H1 (cell line): ENCODE measurements at regions not wholly inside any gene's neighbourhood (a gene's known extent, or its start where the extent isn't known, plus 50 kb on each side); places are given as distances from the start of the nearest gene placed in this dataset.

Experiments
- CTCF ChIA-PET: fragments of 300-600 bp; sonication (Branson Sonifier 250); formaldehyde crosslinking; loops from one replicate; lab custom pipeline; 2021; ENCODE audit not compliant: partially characterized antibody; lab: Charles Lee
- POLR2A ChIA-PET: fragments of 300-600 bp; sonication (Branson Sonifier 250); formaldehyde crosslinking; loops from one replicate; lab custom pipeline; 2021; ENCODE audit warnings: inconsistent platforms; ENCODE audit not compliant: partially characterized antibody; lab: Charles Lee
- DNase-seq, 2 experiments: peaks; one replicate each; pipeline versions ENCODE4 v3.0.0 to v3.0.0-alpha.2; 2010 to 2022; ENCODE audit warnings: low spot score in 2 of 2, low read depth in 1 of 2, mixed read lengths in 1 of 2
- FAIRE-seq: peaks from 2 replicates; lab custom pipeline; 2011; peaks lifted over from hg19 to GRCh38; lab: Jason Lieb, UNC
- H2AFZ ChIP-seq: 2 replicates; pipeline ENCODE4 v1.8.1; 2012; ENCODE audit warnings: low read length, inconsistent platforms
- H2AK5ac ChIP-seq: 2 replicates; pipeline ENCODE4 v1.6.1; 2013; ENCODE audit warnings: low read depth, low read length
- H2BK120ac ChIP-seq: replicated peaks from 2 replicates; pipeline ENCODE3; 2013; ENCODE audit warnings: low read depth, low read length, inconsistent platforms
- H2BK12ac ChIP-seq: 2 replicates; pipeline ENCODE4 v1.6.1; 2013; ENCODE audit warnings: low read depth, low read length
- H2BK15ac ChIP-seq: 2 replicates; pipeline ENCODE4 v1.6.1; 2013; ENCODE audit warnings: low read length
- H2BK20ac ChIP-seq: 2 replicates; pipeline ENCODE4 v1.6.1; 2013; ENCODE audit warnings: low read length
- H2BK5ac ChIP-seq: 2 replicates; pipeline ENCODE4 v1.6.1; 2013; ENCODE audit warnings: low read depth, low read length
- H3K14ac ChIP-seq: 2 replicates; pipeline ENCODE4 v1.6.1; 2013; ENCODE audit warnings: inconsistent platforms; ENCODE audit not compliant: insufficient read length
- H3K18ac ChIP-seq: 2 replicates; pipeline ENCODE4 v1.6.1; 2013; ENCODE audit warnings: low read length; ENCODE audit errors: extremely low read depth
- H3K23ac ChIP-seq: 2 replicates; pipeline ENCODE4 v1.6.1; 2013; ENCODE audit warnings: inconsistent platforms; ENCODE audit not compliant: insufficient read length
- H3K23me2 ChIP-seq: 2 replicates; pipeline ENCODE4 v1.6.1; 2013; ENCODE audit warnings: low read depth, low read length
- H3K27ac ChIP-seq: 2 replicates; pipeline ENCODE4 v1.6.1; 2011; ENCODE audit warnings: low read depth, low read length, inconsistent platforms
- H3K27me3 ChIP-seq, 4 experiments: replicated peaks in 1 of 4; 1 replicate in 1 of 4; 2 replicates in 3 of 4; pipeline versions ENCODE4 v1.6.1 to v1.8.1; 2011 to 2013; ENCODE audit warnings: low read length in 3 of 4, mild to moderate bottlenecking in 3 of 4, inconsistent platforms in 2 of 4, mixed read lengths in 2 of 4, moderate library complexity in 1 of 4; ENCODE audit not compliant: control insufficient read depth in 3 of 4, insufficient read depth in 3 of 4; ENCODE audit errors: extremely low read depth in 1 of 4
- H3K36me3 ChIP-seq, 4 experiments: 2 replicates each; pipeline versions ENCODE4 v1.6.1 to v1.8.1; 2011 to 2013; ENCODE audit warnings: mild to moderate bottlenecking in 4 of 4, low read length in 3 of 4, moderate library complexity in 2 of 4, control low read depth in 1 of 4, inconsistent platforms in 1 of 4; ENCODE audit not compliant: insufficient read depth in 4 of 4, control insufficient read depth in 2 of 4
- H3K4ac ChIP-seq: replicated peaks from 2 replicates; pipeline ENCODE3; 2013; ENCODE audit warnings: low read length, low read depth, mixed read lengths, inconsistent platforms; ENCODE audit not compliant: insufficient read length
- H3K4me1 ChIP-seq, 4 experiments: replicated peaks in 1 of 4; 1 replicate in 1 of 4; 2 replicates in 3 of 4; pipeline versions ENCODE4 v1.6.1 to v1.8.1; 2011 to 2013; ENCODE audit warnings: low read length in 3 of 4, inconsistent platforms in 2 of 4, mixed read lengths in 1 of 4; ENCODE audit not compliant: insufficient read depth in 4 of 4, control insufficient read depth in 3 of 4
- H3K4me2 ChIP-seq, 2 experiments: 2 replicates each; pipeline versions ENCODE4 v1.6.1 to v1.8.1; 2011 to 2013; ENCODE audit warnings: low read depth in 2 of 2, low read length in 2 of 2, control low read depth in 1 of 2, inconsistent platforms in 1 of 2, mild to moderate bottlenecking in 1 of 2; ENCODE audit not compliant: insufficient read depth in 1 of 2
- H3K4me3 ChIP-seq, 4 experiments: fragments of 200-600, 300-600 bp in 1 of 4; sonication (generic), shearing (Covaris generic), sonication (Bioruptor Twin) in 1 of 4; 2 replicates each; pipeline versions ENCODE4 v1.5.1 to v1.8.1; 2011 to 2016; ENCODE audit warnings: low read length in 4 of 4, low read depth in 3 of 4, control low read depth in 2 of 4, inconsistent platforms in 2 of 4, mild to moderate bottlenecking in 2 of 4, mixed read lengths in 1 of 4, moderate library complexity in 1 of 4; ENCODE audit not compliant: insufficient read depth in 2 of 4; ENCODE audit errors: extremely low read depth in 1 of 4
- H3K56ac ChIP-seq: replicated peaks from 2 replicates; pipeline ENCODE3; 2013; ENCODE audit warnings: low read depth, mild to moderate bottlenecking, mixed read lengths, low read length, inconsistent platforms; ENCODE audit not compliant: insufficient read length
- H3K79me1 ChIP-seq: 2 replicates; pipeline ENCODE4 v1.6.1; 2013; ENCODE audit warnings: low read depth, low read length, control low read depth
- H3K79me2 ChIP-seq, 2 experiments: 2 replicates each; pipeline versions ENCODE4 v1.6.1 to v1.8.1; 2012 to 2013; ENCODE audit warnings: low read length in 2 of 2, mild to moderate bottlenecking in 2 of 2, inconsistent platforms in 1 of 2; ENCODE audit not compliant: insufficient read depth in 2 of 2, control insufficient read depth in 1 of 2
- H3K9ac ChIP-seq, 4 experiments: replicated peaks in 1 of 4; 1 replicate in 1 of 4; 2 replicates in 3 of 4; pipeline versions ENCODE4 v1.6.1 to v1.8.1; 2011 to 2013; ENCODE audit warnings: low read depth in 3 of 4, low read length in 3 of 4, control low read depth in 2 of 4, mild to moderate bottlenecking in 2 of 4, moderate library complexity in 2 of 4, inconsistent platforms in 1 of 4; ENCODE audit errors: extremely low read depth in 1 of 4
- H3K9me3 ChIP-seq, 2 experiments: 2 replicates each; pipeline versions ENCODE4 v1.6.1 to v1.8.1; 2012 to 2013; ENCODE audit warnings: mild to moderate bottlenecking in 2 of 2, moderate library complexity in 2 of 2, control low read depth in 1 of 2, inconsistent platforms in 1 of 2, low read depth in 1 of 2, low read length in 1 of 2, mixed read lengths in 1 of 2; ENCODE audit not compliant: insufficient read depth in 2 of 2
- H4K20me1 ChIP-seq, 2 experiments: replicated peaks in 1 of 2; 2 replicates each; pipeline versions ENCODE3 to v1.8.1; 2011 to 2013; ENCODE audit warnings: inconsistent platforms in 2 of 2, low read length in 2 of 2, mild to moderate bottlenecking in 1 of 2; ENCODE audit not compliant: insufficient read depth in 2 of 2, control insufficient read depth in 1 of 2
- H4K5ac ChIP-seq: 2 replicates; pipeline ENCODE4 v1.6.1; 2013; ENCODE audit warnings: low read length, low read depth, mixed read lengths, inconsistent platforms; ENCODE audit not compliant: insufficient read length
- H4K8ac ChIP-seq: 2 replicates; pipeline ENCODE4 v1.8.0; 2013; ENCODE audit warnings: mild to moderate bottlenecking, moderate library complexity, low read length, inconsistent platforms; ENCODE audit not compliant: insufficient read depth; ENCODE audit errors: extremely low read depth
- H4K91ac ChIP-seq: replicated peaks from 2 replicates; pipeline ENCODE3; 2013; ENCODE audit warnings: low read length, mixed read lengths, inconsistent platforms; ENCODE audit not compliant: insufficient read length
- CHD2 ChIP-seq: IDR thresholded peaks from 2 replicates; pipeline ENCODE4 v1.6.1; 2012; ENCODE audit warnings: low read length, improper control_type of control experiment
- EP300 ChIP-seq, 2 experiments: IDR thresholded peaks; 1 replicate in 1 of 2; 2 replicates in 1 of 2; pipeline ENCODE4 v1.6.1; 2011 to 2012; ENCODE audit warnings: low read depth in 2 of 2, low read length in 2 of 2, mild to moderate bottlenecking in 2 of 2, borderline replicate concordance in 1 of 2, inconsistent platforms in 1 of 2, moderate library complexity in 1 of 2
- KDM5A ChIP-seq: fragments of 200-600 bp; IDR thresholded peaks from 2 replicates; pipeline ENCODE4 v1.7.1; 2012; ENCODE audit warnings: mild to moderate bottlenecking, low read length, inconsistent platforms, mixed read lengths
- POLR2A ChIP-seq, 2 experiments: IDR thresholded peaks; 1 replicate in 1 of 2; 2 replicates in 1 of 2; pipeline ENCODE4 v1.6.1; 2011; ENCODE audit warnings: low read depth in 2 of 2, low read length in 2 of 2, mild to moderate bottlenecking in 2 of 2; ENCODE audit errors: control extremely low read depth in 1 of 2
- RXRA ChIP-seq: IDR thresholded peaks from 2 replicates; pipeline ENCODE4 v1.6.1; 2011; ENCODE audit warnings: low read depth, mild to moderate bottlenecking, low read length, moderate library complexity; ENCODE audit not compliant: insufficient read depth
- SAP30 ChIP-seq: fragments of 300-600 bp; sonication (generic); IDR thresholded peaks from 2 replicates; pipeline ENCODE4 v1.7.1; 2012; ENCODE audit warnings: low read length, moderate library complexity, mild to moderate bottlenecking, inconsistent platforms; ENCODE audit not compliant: insufficient read depth, insufficient replicate concordance
- SIN3A ChIP-seq, 2 experiments: IDR thresholded peaks in 1 of 2; conservative IDR thresholded peaks in 1 of 2; 2 replicates each; pipeline ENCODE4 v1.6.1; 2011 to 2012; ENCODE audit warnings: low read length in 2 of 2, improper control_type of control experiment in 1 of 2, low read depth in 1 of 2, mild to moderate bottlenecking in 1 of 2
- SIRT6 ChIP-seq: IDR thresholded peaks from one replicate; pipeline ENCODE4 v1.7.1; 2012; ENCODE audit warnings: low read length, inconsistent platforms
- TAF1 ChIP-seq: IDR thresholded peaks from 2 replicates; pipeline ENCODE4 v1.6.1; 2011; ENCODE audit warnings: mild to moderate bottlenecking, low read depth, low read length
- TCF12 ChIP-seq: IDR thresholded peaks from 2 replicates; pipeline ENCODE4 v1.6.1; 2011; ENCODE audit warnings: low read depth, mild to moderate bottlenecking, low read length
- WGBS, 2 experiments: shearing (Covaris generic) in 1 of 2; methylation state at CpG; one replicate each; pipeline versions ENCODE4 v1.1.6 to v1.1.7; 2013 to 2015; ENCODE audit warnings: low lambda C conversion rate in 2 of 2, mixed read lengths in 2 of 2, inconsistent platforms in 1 of 2, low coverage in 1 of 2, missing lambda C conversion rate in 1 of 2; ENCODE audit not compliant: insufficient replicate concordance in 2 of 2, insufficient coverage in 1 of 2, insufficient read length in 1 of 2; ENCODE audit errors: extremely low coverage in 1 of 2, missing lambda C conversion rate in 1 of 2; 5-methylcytosine and 5-hydroxymethylcytosine counted together

GRCh38 chr6:105767541-105767940, 318.6 kb upstream of the PRDM1 start:
- 89% methylated on average over 3 of the region's 3 CpGs; no CpG with 5 or more reads in 1 of the 2 experiments for WGBS, 2 experiments
- no peak overlapping the region for H4K91ac ChIP-seq
- no peak overlapping the region for H2AK5ac ChIP-seq
- H2BK15ac ChIP-seq, result no peak overlapping the region
- H3K4ac ChIP-seq, result no peak overlapping the region
- no peak overlapping the region for H2BK20ac ChIP-seq
- H3K79me1 ChIP-seq, result no peaks in the 10 kb centered on the region
- H3K14ac ChIP-seq, result no peak overlapping the region
- TF ChIP-seq KDM5A, result no peak
- no peak for TF ChIP-seq TAF1
- TF ChIP-seq CHD2, result no peak
- TF ChIP-seq EP300 (IDR thresholded peaks at IDR 0.05; ENCODE audit: borderline replicate concordance in 1 of 2, low read depth in 2 of 2, low read length in 2 of 2), result no peak
- no peak for TF ChIP-seq SAP30
- no peak for TF ChIP-seq TCF12
- no peak for TF ChIP-seq RXRA
- no peak for TF ChIP-seq SIN3A (conservative IDR thresholded peaks at IDR 0.05 in 1 of 2, IDR thresholded peaks at IDR 0.05 in 1 of 2; ENCODE audit: low read depth in 1 of 2, low read length in 2 of 2)
- no peak for TF ChIP-seq SIRT6
- TF ChIP-seq POLR2A (IDR thresholded peaks at IDR 0.05; ENCODE audit: control extremely low read depth in 1 of 2, low read depth in 2 of 2, low read length in 2 of 2), result no peak
- TF ChIP-seq, all 59 proteins: peak for 0
- Histone ChIP-seq H3K4me2 (no peak overlapping the region), H4K20me1 (no peaks in the 10 kb centered on the region), H3K9ac (no peak overlapping the region), H3K79me2 (no peaks in the 10 kb centered on the region), H4K8ac (no peak overlapping the region), H3K56ac (no peak overlapping the region), H3K36me3 (no peaks in the 10 kb centered on the region), H2AFZ (no peak overlapping the region), H3K9me3 (no peaks in the 10 kb centered on the region), H3K18ac (no peak overlapping the region), H2BK5ac (no peak overlapping the region), H3K23me2 (no peaks in the 10 kb centered on the region), H3K27me3 (no peaks in the 10 kb centered on the region), H4K5ac (no peak overlapping the region), H3K23ac (no peak overlapping the region), H3K4me3 (no peak overlapping the region), H3K4me1 (no peaks in the 10 kb centered on the region), H2BK12ac (no peak overlapping the region), H3K27ac (no peak overlapping the region), H2BK120ac (no peak overlapping the region)
- DNase-seq (no peak), FAIRE-seq (no peak)
- POLR2A ChIA-PET, result no interaction called here
- CTCF ChIA-PET, result no interaction called here
